Body of pancreas (tissue), 4 donors: ENCODE measurements at regions not wholly inside any gene's neighbourhood (a gene's known extent, or its start where the extent isn't known, plus 50 kb on each side); places are given as distances from the start of the nearest gene placed in this dataset.

ENCODE experiments used
- POLR2A ChIP-seq, 3 donors: fragments of 450-650 bp; IDR thresholded peaks; one replicate each; pipeline ENCODE4 v1.6.1; 2016; ENCODE audit warnings: antibody characterized with exemption in 3 of 3, mild to moderate bottlenecking in 2 of 3
- TF ChIP-seq, protein P1 (sequence below), 7 experiments: fragments of 450-650 bp in 4 of 7; fragments of 200-600 bp in 3 of 7; sonication (generic) in 3 of 7; IDR thresholded peaks; one replicate each; pipeline ENCODE4 v1.5.1; 2016 to 2019; ENCODE audit warnings: antibody characterized with exemption in 7 of 7

DNA sequence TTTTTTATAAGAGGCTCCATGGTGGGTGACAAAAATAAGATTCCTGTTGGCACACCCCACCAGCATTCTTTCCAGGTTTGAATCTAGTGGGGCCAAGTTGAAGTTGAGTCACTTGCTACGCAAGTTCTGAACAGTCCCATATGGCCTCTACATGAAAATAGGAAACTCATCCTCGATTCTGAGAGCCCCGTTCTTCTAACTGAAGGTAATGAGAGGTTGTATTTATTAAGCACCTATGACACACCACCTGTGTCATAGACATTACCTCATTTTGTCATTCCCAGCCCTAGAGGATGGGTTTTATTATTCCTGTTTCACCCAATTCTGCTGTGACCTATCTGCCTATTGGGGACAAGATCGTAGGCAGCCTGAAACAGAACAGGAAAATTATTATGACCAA, 131.7 kb downstream of the ACTL7B start:
- TF ChIP-seq, protein P1, sequence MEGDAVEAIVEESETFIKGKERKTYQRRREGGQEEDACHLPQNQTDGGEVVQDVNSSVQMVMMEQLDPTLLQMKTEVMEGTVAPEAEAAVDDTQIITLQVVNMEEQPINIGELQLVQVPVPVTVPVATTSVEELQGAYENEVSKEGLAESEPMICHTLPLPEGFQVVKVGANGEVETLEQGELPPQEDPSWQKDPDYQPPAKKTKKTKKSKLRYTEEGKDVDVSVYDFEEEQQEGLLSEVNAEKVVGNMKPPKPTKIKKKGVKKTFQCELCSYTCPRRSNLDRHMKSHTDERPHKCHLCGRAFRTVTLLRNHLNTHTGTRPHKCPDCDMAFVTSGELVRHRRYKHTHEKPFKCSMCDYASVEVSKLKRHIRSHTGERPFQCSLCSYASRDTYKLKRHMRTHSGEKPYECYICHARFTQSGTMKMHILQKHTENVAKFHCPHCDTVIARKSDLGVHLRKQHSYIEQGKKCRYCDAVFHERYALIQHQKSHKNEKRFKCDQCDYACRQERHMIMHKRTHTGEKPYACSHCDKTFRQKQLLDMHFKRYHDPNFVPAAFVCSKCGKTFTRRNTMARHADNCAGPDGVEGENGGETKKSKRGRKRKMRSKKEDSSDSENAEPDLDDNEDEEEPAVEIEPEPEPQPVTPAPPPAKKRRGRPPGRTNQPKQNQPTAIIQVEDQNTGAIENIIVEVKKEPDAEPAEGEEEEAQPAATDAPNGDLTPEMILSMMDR (IDR thresholded peaks at IDR 0.05): no peak
- TF ChIP-seq POLR2A (IDR thresholded peaks at IDR 0.05): no peak
